Testis (tissue), 2 donors: ENCODE measurements at regions not wholly inside any gene's neighbourhood (a gene's known extent, or its start where the extent isn't known, plus 50 kb on each side); places are given as distances from the start of the nearest gene placed in this dataset.

Source experiments
- CTCF ChIP-seq, 3 experiments: fragments of 450-650 bp in 2 of 3; fragments of 200-600 bp in 1 of 3; sonication (generic) in 1 of 3; IDR thresholded peaks; one replicate each; pipeline ENCODE4 v1.5.1; 2016 to 2019; ENCODE audit warnings: antibody characterized with exemption in 3 of 3, mild to moderate bottlenecking in 2 of 3, moderate library complexity in 1 of 3
- POLR2A ChIP-seq: fragments of 450-650 bp; IDR thresholded peaks from one replicate; pipeline ENCODE4 v1.6.1; 2017; ENCODE audit warnings: antibody characterized with exemption, mild to moderate bottlenecking, moderate library complexity

DNA sequence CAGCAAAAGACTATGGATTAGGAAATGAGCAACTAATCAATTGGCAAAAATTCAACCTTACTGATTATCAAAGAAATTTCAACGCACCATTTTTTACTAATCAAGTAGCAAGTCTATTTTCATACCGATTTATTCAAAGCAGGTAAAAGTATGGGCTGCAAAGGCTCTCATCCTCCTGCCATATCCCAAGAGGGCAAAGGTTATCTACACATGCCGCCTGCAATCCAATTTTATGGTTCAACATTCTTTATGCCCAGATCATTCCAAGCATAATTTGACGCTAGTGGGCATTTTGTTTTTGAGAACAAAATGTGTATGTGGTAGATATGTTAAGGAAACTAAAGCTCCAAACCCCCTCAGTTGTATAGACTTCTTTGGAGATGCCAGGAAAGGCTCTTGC is 270.6 kb downstream of the MAF start:
- TF ChIP-seq CTCF (IDR thresholded peaks at IDR 0.05): no peak
- no peak for TF ChIP-seq POLR2A
